ENCODE measurements at regions not wholly inside any gene's neighbourhood (a gene's known extent, or its start where the extent isn't known, plus 50 kb on each side); places are given as distances from the start of the nearest gene placed in this dataset.

- no peak overlapping the region for H3K4me3 ChIP-seq (ENCODE audit: low read depth, low read length)
- TF ChIP-seq CTCF (IDR thresholded peaks at IDR 0.05; ENCODE audit: insufficient read depth, low read depth, low read length, missing control alignments): no peak
- no peak for DNase-seq (ENCODE audit: low read depth)
Observed at GRCh38 chrX:69554321-69554947, 50.3 kb downstream of the NALF2 start.

GRCh38 chrX:69555481-69556041 is 51.4 kb downstream of the NALF2 start:
- no peak for DNase-seq (ENCODE audit: low read depth)
- H3K4me3 ChIP-seq (ENCODE audit: low read depth, low read length): no peak overlapping the region
- no peak for TF ChIP-seq CTCF (IDR thresholded peaks at IDR 0.05; ENCODE audit: insufficient read depth, low read depth, low read length, missing control alignments)

- no peak overlapping the region for H3K4me3 ChIP-seq (ENCODE audit: low read depth, low read length)
- TF ChIP-seq CTCF (IDR thresholded peaks at IDR 0.05; ENCODE audit: insufficient read depth, low read depth, low read length, missing control alignments): no peak
- DNase-seq (ENCODE audit: low read depth): peak; percentile 0
Observed at GRCh38 chrX:69556060-69557011, 52.2 kb downstream of the NALF2 start.

GRCh38 chrX:69562904-69563578 is 52.9 kb upstream of the EDA start:
- no peak for DNase-seq (ENCODE audit: low read depth)
- no peak overlapping the region for H3K4me3 ChIP-seq (ENCODE audit: low read depth, low read length)
- no peak for TF ChIP-seq CTCF (IDR thresholded peaks at IDR 0.05; ENCODE audit: insufficient read depth, low read depth, low read length, missing control alignments)

GRCh38 chrX:69564665-69565064 is 51.2 kb upstream of the EDA start:
- DNase-seq (ENCODE audit: low read depth): no peak
- no peak for TF ChIP-seq CTCF (IDR thresholded peaks at IDR 0.05; ENCODE audit: insufficient read depth, low read depth, low read length, missing control alignments)
- H3K4me3 ChIP-seq (ENCODE audit: low read depth, low read length): no peak overlapping the region

- no peak for TF ChIP-seq CTCF (IDR thresholded peaks at IDR 0.05; ENCODE audit: insufficient read depth, low read depth, low read length, missing control alignments)
- no peak overlapping the region for H3K4me3 ChIP-seq (ENCODE audit: low read depth, low read length)
- no peak for DNase-seq (ENCODE audit: low read depth)
Observed at GRCh38 chrX:69565247-69565815, 50.6 kb upstream of the EDA start.
